Pancreas (tissue), 10 donors: ENCODE measurements at regions not wholly inside any gene's neighbourhood (a gene's known extent, or its start where the extent isn't known, plus 50 kb on each side); places are given as distances from the start of the nearest gene placed in this dataset.

ENCODE experiments used
- ATAC-seq, 4 donors: fragments of 200-7000 bp; cut with Tn5 transposase; one replicate each; pipeline versions ENCODE4 v1.8.0 to v1.9.1; 2020; ENCODE audit warnings: mild to moderate bottlenecking in 4 of 4, moderate library complexity in 4 of 4
- DNase-seq, 6 donors: peaks; one replicate each; pipeline ENCODE4 v3.0.0-alpha.2; 2020
- FAIRE-seq: peaks from 2 replicates; lab custom pipeline; 2012; peaks lifted over from hg19 to GRCh38; lab: Jason Lieb, UNC
- H3K27ac ChIP-seq, 4 donors: fragments of 200-600 bp; sonication (generic); 1 replicate in 3 of 4; 2 replicates in 1 of 4; pipeline versions ENCODE4 v1.5.0 to v1.8.0; 2020
- H3K27me3 ChIP-seq, 4 donors: fragments of 200-600 bp; one replicate each; pipeline ENCODE4 v1.8.0; 2021
- H3K36me3 ChIP-seq, 3 donors: fragments of 200-600 bp; sonication (generic) in 1 of 3; one replicate each; pipeline versions ENCODE4 v1.5.0 to v1.8.0; 2020 to 2021
- H3K4me1 ChIP-seq, 3 donors: fragments of 200-600 bp; one replicate each; pipeline ENCODE4 v1.8.0; 2021
- H3K4me3 ChIP-seq, 4 donors: fragments of 200-600 bp; sonication (generic) in 2 of 4; one replicate each; pipeline versions ENCODE4 v1.5.0 to v1.8.0; 2020 to 2021
- H3K9me3 ChIP-seq, 4 donors: fragments of 200-600 bp; one replicate each; pipeline ENCODE4 v1.8.0; 2021
- WGBS, 2 donors: extraction: QIAGEN DNeasy Blood & Tissue Kit; methylation state at CpG; one replicate each; pipeline ENCODE4 v1.1.7; 2013; 5-methylcytosine and 5-hydroxymethylcytosine counted together
- intact Hi-C, 3 donors: fragments of 100-400 bp; cut with DNase I; formaldehyde crosslinking; loops; one replicate each; pipeline versions ENCODE4 v1.11.1 to v1.14.2; 2022
- TF ChIP-seq, protein P1 (sequence below), 4 donors: fragments of 200-600 bp; sonication (generic) in 3 of 4; IDR thresholded peaks; one replicate each; pipeline versions ENCODE4 v1.5.0 to v1.8.0; 2021; ENCODE audit warnings: antibody characterized with exemption in 4 of 4
- donor health status: healthy with polysubstance abuse.
- donor health status: DM: no; HTN: no; CAD: no; lungs with moderate emphysema.
- donor health status: DM: no; HTN: no; CAD: no.
- donor health status: control.
- donor health status: control.
- donor health status: Bipolar disorder and iron deficiency.
- donor health status: DM: yes; HTN: yes; CAD: no.
- donor health status: DM: no; HTN: no; CAD: no.
- donor health status: DM: no; HTN: no; CAD: no.
- donor health status: DM: yes; HTN: yes; CAD: no.

DNA sequence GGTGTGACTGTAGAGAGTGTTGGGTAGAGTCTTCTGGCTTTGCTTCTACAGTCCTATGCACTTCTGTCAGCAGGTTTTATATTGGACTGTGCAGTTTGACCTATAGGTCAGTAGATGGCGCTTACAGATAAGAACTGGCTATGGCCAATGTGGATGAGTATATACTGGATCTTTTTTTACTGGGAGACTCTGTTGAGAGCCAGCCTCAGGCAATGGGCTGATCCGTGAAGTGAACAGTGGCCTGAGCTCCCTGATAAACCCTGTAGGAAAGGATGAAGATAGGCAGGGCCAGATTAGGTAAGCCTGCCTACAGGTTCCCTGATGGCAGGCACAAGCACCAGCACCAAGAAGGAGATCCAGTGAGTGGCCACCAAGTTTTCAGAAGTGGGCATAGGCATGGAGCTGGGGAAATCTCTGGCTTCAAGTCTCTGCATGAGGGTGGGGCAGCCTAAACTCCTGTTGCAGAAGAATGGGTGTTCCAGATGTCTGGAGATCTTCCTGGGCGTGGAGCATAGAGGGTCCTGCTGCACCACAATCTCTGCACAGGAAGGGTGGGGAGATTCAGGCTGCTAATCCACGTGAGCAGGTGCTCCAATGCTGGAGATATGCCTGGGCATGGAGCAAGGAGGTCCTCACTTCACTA, 326.0 kb upstream of the SGO1 start:
- FAIRE-seq: no peak
- no peak overlapping the region for H3K27ac ChIP-seq
- ATAC-seq: peak; percentile 50 to 93 (median 89)
- no peaks in the 10 kb centered on the region for H3K27me3 ChIP-seq
- WGBS, 2 donors: 40 to 43% methylated on average over 4 of the region's 4 CpGs
- H3K4me3 ChIP-seq: no peak overlapping the region
- no peaks in the 10 kb centered on the region for H3K4me1 ChIP-seq
- no peaks in the 10 kb centered on the region for H3K36me3 ChIP-seq
- no peaks in the 10 kb centered on the region for H3K9me3 ChIP-seq
- intact Hi-C loops: no loop called here
- TF ChIP-seq, protein P1, sequence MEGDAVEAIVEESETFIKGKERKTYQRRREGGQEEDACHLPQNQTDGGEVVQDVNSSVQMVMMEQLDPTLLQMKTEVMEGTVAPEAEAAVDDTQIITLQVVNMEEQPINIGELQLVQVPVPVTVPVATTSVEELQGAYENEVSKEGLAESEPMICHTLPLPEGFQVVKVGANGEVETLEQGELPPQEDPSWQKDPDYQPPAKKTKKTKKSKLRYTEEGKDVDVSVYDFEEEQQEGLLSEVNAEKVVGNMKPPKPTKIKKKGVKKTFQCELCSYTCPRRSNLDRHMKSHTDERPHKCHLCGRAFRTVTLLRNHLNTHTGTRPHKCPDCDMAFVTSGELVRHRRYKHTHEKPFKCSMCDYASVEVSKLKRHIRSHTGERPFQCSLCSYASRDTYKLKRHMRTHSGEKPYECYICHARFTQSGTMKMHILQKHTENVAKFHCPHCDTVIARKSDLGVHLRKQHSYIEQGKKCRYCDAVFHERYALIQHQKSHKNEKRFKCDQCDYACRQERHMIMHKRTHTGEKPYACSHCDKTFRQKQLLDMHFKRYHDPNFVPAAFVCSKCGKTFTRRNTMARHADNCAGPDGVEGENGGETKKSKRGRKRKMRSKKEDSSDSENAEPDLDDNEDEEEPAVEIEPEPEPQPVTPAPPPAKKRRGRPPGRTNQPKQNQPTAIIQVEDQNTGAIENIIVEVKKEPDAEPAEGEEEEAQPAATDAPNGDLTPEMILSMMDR (IDR thresholded peaks at IDR 0.05): peak in 3 of 4 donors; percentile 20 to 29 (median 26)
- peak in 1 of 6 donors; percentile 10 for DNase-seq

DNA sequence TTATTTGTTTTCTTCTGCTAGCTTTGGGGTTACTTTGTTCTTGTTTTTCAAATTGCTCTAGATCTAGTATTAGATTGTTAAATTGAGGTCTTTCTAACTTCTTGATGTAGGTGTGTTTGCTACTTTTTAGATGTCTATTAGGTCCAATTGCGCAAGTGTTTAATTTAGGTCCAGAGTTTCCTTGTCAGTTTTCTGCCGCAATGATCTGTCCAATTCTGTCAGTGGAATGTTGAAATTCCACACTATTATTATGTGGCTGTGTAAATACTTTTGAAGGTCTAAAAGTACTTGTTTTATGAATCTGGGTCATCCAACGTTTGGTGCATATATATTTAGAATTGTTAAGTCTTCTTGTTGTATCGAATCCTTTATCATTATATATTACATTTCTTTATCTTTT, 324.4 kb upstream of the SGO1 start:
- DNase-seq: no peak
- H3K9me3 ChIP-seq: no peaks in the 10 kb centered on the region
- WGBS, 2 donors: 31 to 39% methylated on average over 4 of the region's 4 CpGs
- H3K4me3 ChIP-seq: no peak overlapping the region
- H3K27ac ChIP-seq: no peak overlapping the region
- no peak for FAIRE-seq
- intact Hi-C loops: no loop called here
- no peaks in the 10 kb centered on the region for H3K4me1 ChIP-seq
- H3K36me3 ChIP-seq: no peaks in the 10 kb centered on the region
- no peak for ATAC-seq
- no peaks in the 10 kb centered on the region for H3K27me3 ChIP-seq
- TF ChIP-seq, protein P1 (IDR thresholded peaks at IDR 0.05): no peak

DNA sequence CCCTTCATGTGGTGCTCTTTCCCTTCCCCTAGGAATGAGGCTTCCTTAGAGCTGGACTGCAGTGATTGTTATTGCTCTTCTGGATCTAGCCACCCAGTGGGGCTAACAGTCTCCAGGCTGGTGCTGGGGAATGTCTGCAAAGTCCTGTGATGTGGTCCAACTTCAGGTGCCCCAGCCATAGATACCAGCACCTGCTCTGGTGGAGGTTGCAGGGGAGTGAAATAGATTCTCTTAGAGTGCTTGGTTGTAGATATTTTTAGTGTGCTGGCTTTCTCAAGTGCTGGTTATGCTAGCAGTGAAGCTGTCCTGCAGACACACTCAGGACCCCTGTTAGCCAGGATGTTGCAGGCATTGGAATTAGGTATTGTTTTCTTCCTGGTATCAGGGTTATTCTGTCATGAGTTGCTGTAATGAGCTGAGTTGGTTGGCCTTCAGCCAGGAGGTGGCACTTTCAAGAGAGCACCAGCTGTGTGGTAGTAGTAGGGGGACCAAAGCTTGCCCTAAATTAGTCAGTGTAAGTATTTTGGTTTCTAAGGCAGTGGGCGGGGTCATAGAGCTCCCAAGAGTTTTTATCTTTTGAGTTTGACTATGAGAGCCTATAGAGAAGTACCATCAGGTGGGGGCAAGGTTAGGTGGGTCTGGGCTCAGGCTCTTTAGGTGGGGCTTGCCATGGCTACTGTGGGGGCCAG, 317.5 kb upstream of the SGO1 start:
- Histone ChIP-seq H3K4me3 (no peak overlapping the region), H3K27ac (no peak overlapping the region), H3K9me3 (no peaks in the 10 kb centered on the region), H3K36me3 (no peaks in the 10 kb centered on the region), H3K4me1 (no peaks in the 10 kb centered on the region), H3K27me3 (no peaks in the 10 kb centered on the region)
- TF ChIP-seq, protein P1 (IDR thresholded peaks at IDR 0.05): no peak
- no peak for DNase-seq
- intact Hi-C loops: no loop called here
- FAIRE-seq: no peak
- WGBS, 2 donors: 61 to 80% methylated on average over 1 of the region's 1 CpG
- no peak for ATAC-seq

DNA sequence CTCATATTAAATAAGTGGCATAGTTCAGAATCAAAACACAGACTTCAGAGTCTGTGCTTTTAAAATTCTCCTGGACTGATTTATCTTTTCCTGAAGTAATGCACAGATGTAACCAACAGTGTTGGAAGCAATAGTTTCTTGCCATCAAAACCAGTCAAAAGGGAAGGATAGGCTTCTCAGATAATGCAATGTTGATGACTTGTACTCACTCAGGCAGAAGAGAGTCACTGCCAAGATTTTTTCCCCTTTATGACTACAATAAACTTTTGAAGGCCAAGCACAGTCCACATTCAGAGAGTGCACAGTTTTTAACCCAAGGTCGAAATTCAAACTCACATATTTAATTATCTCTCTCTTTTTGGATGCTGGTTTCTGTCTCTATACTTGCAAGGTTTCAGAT, 305.0 kb upstream of the SGO1 start:
- Histone ChIP-seq H3K27me3 (no peaks in the 10 kb centered on the region), H3K9me3 (no peaks in the 10 kb centered on the region), H3K4me1 (no peaks in the 10 kb centered on the region), H3K36me3 (no peaks in the 10 kb centered on the region), H3K27ac (no peak overlapping the region), H3K4me3 (no peak overlapping the region)
- no peak for ATAC-seq
- TF ChIP-seq, protein P1 (IDR thresholded peaks at IDR 0.05): no peak
- no peak for FAIRE-seq
- WGBS, 2 donors: 30 to 48% methylated on average over 1 of the region's 1 CpG
- DNase-seq: no peak
- intact Hi-C loops: no loop called here

DNA sequence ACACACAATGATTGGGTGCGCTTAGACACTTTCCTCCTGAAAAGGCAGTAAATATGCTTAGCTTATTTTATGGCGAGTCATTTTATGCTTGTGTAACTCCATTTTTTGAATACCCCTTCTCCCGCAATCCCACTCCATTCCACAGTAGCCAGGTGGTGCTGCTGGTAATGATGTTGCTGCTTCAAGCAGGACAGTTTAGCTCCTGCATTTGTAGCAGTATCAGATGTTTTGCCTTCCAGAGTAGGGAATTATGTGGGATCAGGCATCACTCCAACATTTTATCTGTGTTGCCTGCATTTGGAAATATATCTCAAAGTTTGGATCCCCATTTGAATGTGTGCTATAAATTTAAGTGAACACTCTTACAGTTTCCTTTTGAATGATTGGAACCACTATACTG, 302.1 kb upstream of the SGO1 start:
- Histone ChIP-seq H3K27ac (no peak overlapping the region), H3K9me3 (no peaks in the 10 kb centered on the region), H3K4me1 (no peaks in the 10 kb centered on the region), H3K4me3 (no peak overlapping the region), H3K27me3 (no peaks in the 10 kb centered on the region), H3K36me3 (no peaks in the 10 kb centered on the region)
- intact Hi-C loops: no loop called here
- WGBS, 2 donors: 82 to 87% methylated on average over 3 of the region's 3 CpGs
- FAIRE-seq (no peak), DNase-seq (no peak), ATAC-seq (no peak)
- TF ChIP-seq, protein P1 (IDR thresholded peaks at IDR 0.05): no peak
